Left renal pelvis (tissue), 4 donors: ENCODE measurements at regions not wholly inside any gene's neighbourhood (a gene's known extent, or its start where the extent isn't known, plus 50 kb on each side); places are given as distances from the start of the nearest gene placed in this dataset.

ENCODE experiments used
- DNase-seq, 4 donors: peaks; one replicate each; pipeline ENCODE4 v3.0.0-alpha.2; 2013; ENCODE audit warnings: low read depth in 4 of 4, low spot score in 3 of 4

DNA sequence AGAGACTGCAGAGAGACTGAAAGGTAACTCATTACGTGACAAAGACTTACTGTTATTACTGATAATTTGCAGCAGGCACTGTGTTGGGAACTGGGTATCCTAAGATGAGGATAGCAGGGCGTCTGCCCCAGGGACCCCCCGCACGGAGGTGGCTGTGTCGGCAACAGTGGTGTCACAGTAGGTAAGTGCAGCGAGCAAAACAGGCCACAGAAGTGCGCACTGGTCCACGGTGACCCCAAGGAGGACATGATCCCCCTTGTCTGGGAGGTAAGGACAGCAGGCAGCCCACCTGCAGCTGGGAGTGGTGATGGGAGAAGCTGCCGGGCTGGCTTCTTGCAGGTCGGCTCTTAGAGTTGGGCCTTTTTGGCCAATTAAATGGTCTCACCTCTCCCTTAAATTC lies 82.9 kb downstream of the FAM43A start:
- no peak for DNase-seq

DNA sequence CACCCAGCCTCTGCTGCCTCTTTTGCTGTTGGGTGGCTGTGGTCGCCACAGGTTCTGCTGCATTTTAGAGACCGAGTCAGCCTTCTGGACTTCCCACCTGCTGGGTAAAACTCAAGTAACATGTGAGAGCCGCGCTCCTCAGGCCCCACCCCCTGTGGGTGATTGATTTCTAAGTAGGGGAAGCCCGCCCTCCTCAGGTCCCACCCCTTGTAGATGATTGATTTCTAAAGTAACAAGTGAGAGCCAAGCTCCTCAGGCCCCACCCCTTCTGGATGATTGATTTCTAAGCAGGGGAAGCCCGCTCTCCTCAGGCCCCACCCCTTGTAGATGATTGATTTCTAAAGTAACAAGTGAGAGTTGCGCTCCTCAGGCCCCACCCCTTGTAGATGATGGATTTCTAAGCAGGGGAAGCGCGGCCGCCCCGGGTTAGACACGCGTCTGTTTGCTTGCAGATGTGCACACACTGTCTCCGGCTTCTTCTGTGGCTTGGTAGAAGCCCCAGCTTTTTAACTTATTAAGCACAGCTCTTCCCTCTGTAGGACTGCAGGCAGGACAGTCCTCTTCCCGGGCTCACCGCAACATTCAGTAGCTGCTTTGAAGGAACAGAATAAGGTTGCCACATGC lies 83.4 kb downstream of the FAM43A start:
- DNase-seq, result peak; percentile 87 to 91 (median 90)

DNA sequence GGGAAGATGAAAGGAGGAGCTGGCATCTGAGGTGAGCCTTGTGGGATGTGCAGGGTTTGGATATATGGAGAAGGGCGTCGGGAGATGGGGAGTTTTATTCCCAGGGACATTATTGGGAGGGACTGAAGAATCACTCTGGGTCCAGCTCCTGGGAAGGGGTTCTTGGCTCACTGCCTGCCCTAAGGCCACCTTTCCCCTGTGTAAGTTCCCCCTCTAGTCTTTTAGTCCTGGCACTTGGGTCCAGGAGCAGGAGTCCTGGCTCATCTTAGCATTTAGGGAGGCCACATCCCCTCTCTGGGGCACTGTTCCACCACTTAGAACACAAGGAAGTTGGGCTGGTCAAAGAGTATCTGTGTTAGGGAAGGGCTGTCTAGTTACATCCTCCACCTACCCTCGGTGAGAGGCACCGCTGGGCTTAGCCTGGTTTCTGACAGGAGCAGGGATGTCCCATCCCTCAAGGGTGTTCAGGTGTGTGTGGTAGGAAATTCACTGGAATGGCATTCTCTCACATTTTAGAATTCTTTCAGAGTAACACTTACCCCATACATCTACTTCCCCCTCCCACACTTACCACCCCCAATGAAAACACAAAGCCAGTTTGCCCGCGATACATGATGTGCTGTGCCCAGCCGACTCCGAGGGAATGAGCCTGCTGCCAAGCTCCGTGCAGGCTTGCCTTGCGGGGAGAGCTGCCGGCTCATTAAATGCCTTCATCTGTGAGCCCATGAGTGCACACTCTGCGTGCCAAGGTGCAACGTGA lies 86.7 kb downstream of the FAM43A start:
- DNase-seq, result no peak

DNA sequence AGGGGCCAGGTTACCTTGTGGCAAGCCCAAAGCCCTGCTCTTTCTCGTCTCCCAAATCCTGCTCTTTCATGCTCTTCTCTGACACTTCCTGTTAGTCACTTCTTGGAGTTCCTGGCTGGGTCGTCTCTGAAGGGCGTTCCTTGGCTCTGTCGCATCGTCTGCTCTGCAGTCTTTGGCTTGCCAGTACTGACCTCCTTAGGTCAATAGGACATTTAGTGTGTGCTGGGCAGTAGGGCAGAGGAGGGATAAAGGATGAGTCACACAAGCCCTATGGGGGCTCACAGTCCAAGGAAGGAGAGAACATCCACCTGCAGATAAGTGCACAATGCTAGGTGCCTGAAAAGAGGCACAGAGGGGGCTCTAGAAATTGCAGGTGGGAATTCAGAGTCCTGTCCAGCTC lies 87.5 kb downstream of the FAM43A start:
- no peak for DNase-seq

DNA sequence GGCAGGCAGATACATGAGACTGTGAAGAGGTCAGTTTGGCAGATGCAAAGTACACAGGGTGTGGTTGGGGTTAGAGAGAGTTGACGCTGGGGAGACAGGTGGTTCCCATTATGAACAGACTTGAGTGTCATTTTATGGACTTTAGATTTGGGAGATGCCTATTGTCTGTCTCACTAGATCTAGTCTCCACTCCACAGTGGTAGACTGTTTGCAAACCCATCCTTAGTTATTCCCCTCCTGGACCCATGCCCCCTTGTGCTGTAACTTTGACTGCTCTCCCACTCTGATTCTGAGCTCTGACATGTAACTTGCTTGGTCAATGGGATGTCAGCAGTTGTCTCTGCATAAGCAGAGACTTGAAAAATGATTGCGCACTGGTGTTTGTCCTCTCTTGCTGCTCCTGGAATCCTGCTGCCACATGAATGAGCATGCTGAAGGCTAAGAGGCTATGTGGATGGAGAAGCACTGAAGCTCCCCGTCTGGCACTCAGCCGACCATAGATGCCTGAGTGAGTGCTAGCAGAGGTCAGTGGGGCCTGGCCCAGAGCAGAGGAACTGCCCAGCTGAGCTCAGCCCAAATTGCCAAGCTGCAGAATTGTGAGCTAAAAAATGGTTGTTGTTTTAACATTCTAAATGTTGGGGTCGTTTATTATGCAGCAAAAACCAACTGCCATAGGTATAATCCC lies 88.2 kb downstream of the FAM43A start:
- no peak for DNase-seq

DNA sequence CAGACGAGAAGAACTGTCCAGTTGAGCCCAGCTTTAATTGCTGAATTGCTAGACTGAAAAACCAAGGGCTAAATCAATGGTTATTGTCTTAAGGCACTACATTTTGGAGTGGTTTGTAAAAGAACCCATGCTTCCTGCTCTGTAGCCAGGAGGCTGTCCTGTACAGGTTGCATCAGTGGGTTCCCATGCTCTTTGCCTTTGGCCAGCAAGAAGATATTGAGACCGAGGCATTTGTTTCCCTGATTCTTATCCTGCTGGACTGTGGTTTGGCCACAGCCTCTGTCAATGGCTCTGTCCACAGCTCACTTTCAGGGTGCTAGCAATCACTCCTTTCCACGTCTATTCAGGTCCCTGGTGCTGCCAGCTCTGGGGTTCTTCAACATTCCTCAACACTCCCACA lies 89.6 kb downstream of the FAM43A start:
- DNase-seq, result no peak

DNA sequence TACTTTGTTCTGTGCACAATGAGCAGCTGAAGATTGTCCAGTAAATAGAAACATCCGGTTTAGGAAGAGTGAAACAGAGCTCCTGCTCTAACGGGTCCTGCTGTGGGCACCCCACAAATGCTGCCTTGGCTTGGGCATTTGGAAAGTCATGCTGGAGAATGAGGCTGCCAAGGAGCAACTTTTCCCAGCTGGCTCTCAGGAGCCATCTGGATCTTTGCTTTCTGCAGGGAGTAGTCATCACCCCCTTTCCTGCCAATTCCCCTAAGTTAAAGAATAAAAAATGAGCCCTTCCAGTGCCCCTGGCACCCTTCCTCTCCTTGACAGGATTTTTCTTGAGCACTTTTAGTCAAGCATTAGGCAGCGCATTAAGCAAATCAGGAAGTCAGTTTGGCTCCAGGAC lies 90.0 kb downstream of the FAM43A start:
- no peak for DNase-seq

DNA sequence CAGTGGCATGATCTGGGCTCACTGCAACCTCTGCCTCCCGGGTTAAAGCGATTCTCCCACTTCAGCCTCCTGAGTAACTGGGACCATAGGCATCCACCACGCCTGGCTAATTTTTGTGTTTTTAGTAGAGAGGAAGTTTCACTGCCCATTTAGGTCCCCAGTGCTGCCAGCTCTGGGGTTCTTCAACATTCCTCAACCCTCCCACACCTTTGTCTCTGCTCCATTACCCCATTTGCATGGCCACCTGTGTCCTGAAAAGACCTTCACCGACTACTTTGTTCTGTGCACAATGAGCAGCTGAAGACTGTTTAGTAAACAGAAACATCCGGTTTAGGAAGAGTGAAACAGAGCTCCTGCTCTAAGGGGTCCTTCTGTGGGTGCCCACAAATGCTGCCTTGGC lies 92.0 kb downstream of the FAM43A start:
- no peak for DNase-seq

DNA sequence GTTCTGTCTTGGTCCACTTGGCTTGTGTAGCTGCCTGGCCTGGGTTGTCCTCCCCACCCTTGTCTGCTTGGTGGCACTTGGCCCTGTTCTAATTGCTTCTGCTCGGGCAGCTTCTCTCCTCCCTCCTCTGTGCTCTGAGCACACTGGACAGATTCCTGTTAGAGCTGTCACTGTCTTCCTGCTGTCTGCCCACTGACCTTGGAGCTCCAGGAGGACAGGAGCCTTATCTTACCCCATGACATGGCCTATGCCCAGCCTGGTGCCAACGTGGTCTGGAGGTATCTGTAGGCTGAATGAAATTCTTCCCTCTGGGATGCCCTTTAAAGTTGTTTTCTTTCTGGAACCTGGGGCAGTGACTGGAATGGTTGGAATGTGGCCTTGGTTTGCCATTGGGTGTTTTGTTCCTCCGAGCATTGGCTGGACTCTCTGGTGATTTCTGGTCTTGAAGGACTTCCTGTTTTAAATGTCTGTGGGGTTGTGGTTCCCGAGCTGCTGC lies 94.1 kb downstream of the FAM43A start:
- no peak for DNase-seq

DNA sequence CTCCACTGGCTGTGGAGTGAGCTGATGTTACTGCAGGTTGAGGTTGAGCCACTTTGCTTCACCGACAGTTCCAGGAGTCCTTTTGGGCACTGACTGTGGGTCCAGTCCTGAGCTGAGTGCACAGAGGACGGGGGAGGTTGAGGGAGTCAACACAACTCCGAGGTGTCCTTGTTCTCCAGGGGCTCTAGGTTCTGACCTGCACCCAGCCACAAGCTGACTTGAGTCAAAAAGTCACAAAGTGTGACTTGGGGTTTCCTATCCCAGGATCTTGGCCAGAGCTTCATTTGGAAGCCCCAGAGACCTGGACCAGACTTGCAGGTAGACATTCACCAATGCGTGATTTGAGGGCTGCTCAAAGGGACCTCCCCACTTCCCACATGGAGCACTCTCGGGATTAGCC lies 95.0 kb downstream of the FAM43A start:
- DNase-seq, result no peak

DNA sequence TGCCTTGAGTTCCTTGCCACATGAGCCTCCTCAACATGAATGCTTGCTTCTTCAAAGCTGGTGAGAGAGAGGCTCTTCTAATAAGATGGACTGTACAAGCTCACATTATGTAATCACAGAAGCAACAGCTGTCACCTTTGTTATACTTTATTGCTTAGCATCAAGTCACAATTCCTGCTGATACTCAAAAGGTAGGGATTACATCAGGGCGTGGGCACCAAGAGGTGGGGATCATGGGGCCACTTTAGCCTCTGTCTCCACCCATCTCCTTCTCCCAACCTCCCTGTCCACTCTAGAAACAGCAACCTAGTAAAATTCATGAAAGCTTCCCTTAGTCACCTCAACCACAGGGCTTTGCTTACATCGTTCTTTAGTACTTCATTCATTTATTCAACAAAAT lies 95.9 kb downstream of the FAM43A start:
- no peak for DNase-seq

DNA sequence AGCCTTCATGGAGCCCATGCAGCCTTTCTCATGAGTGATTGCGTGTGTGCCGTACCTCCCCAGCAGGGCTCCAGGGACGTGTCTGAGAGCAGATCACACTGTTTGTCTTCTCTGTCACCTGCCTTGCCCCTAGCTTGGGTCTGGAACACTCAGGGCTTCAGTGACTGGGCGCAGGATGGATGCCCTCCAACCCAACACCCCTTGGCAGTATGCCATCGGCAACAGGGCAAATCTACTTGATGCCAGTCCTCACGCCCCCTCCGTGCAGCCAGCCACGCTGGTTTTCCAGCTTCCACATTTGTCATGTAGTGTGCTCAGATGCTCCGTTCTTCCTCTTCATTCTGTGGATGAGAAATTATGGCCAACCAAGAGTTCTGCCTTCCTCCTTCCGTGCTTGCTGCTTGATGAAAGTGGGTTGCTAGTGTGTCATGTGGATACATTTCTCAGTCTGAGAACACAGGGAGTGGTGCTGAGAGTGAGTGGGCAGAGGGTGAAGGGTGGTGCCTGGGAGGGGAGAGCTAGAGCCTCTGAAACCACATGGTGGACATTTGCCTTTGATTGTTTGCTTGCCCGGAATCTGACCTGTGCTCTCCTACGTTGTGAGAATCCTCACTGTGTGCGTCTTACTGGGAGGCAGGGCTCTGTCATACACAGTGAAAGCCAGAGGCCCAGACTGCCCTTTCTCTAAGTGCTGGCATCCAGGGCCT lies 97.2 kb downstream of the FAM43A start:
- DNase-seq, result no peak

DNA sequence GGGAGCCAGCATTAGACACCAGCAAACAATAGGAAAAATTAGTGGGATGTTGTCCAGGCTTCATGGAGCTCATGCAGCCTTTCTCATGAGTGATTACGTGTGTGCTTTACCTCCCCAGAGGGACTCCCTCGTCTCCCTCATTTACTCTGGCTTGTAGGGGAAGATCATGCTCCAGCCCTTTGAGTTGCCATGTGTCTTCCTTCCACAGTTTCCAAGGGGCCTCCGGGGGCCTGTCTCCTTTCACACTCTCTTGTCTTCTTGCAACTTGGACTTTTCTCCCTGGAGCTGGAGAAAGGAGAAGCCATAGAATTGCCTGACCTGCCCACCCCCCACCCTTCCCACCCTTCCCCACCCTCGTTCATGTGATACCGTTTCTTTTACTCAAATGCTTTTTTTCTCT lies 98.7 kb downstream of the FAM43A start:
- DNase-seq, result no peak

DNA sequence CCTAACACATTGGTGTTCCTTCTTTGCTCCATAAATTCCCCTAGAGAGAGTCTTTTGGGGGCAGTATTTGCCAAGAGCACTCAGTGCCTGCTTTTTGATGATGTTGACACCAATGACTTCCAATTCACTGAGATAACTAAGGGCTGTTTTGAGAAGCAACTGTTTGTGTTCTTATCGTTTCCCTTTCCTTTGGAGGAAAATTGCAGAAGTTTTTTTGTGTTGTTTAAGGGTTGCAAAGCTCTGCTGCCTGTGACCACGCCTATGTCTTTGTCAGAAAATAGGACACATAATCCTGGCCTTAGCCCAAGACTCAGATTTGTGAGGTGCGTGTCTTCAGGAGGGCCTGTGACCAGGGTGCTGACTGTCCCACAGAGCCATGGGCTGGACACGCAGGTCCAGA lies 99.6 kb downstream of the FAM43A start:
- no peak for DNase-seq

DNA sequence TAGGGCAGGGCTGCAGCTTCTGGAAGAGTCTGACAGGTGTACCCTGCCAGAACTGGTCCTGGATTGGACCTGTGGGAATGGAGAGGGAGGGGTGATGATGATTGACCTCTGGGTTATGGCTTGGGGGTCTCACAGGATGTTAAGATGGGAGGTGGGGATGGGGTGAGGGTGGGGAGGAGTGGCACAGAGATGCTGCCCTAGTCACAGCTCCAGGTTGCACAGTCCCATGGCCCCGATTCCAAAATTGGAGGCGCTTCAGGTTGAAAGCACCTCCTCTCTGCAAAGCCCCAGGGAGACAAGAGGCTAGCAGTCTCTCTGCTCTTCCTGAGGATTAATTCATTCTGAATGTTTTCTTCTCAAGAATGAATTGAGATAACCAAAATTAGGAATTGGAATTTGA lies 101.4 kb downstream of the FAM43A start:
- DNase-seq, result no peak

DNA sequence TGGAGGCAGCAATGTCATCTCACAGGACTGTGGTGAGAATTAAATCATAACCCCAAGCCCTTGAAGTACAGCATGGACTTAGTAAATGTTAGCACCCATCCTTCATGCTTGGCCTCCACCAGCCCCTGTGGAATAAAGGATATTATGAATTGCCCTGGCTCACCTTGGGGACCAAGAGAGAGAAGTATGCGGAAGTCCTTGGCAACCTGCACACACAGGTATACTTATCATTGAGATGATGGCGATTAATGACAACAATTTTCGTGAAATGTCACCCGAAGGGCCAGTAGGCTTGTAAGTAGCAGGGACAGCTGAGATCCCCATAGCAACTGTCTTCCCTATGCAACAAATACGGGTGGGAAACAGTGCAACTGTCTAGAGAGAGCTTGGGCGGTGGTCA lies 102.0 kb downstream of the FAM43A start:
- no peak for DNase-seq

DNA sequence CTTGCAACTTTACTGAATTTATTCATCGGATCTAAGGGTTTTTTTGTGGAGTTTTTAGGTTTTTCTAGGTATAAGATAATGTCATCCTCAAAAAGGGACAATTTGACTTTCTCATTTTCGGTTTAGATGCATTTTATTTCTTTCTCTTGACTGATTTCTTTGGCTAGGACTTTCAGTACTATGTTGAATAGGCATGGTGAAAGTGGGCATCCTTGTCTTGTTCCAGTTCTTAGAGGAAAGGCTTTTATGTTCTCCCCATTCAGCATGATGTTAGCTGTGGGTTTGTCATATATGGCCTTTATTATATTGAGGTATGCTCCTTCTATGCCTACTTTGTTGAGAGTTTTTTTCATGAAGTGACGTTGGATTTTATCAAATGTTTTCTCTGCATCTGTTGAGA lies 106.7 kb downstream of the FAM43A start:
- DNase-seq, result no peak

DNA sequence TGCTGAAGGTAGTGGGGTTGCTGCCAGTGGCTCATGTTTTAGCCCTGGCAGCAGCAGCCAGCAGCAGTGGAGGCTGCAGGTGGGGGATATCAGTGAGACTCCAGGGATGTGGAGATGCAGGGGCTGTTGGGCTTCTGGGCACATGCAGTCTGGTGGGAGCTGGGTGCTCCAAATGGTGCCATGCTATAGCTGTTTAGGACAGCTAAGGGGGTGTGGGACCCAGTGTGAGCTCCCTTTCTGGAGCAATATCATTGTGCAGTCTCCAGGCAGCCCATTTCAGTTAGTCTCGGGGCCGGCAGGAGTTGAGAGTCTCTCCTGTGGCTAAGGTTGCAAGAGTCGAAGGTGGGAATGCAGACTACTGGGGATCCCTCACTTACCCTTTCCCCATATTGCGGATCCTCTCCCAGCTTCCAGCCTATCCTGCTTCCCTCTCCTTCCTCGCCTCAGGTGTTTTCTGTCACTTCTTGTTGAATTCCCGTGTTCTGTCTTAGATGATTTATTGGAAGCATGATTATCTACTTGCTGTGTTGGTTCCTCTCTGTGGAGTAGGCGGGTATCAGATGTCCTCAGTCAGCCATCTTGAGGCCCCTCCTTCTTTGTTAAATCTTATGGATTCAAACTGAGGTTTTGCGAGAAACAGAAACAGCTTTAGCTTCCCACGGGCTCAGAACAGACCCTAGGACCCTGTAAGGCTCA lies 112.0 kb downstream of the FAM43A start:
- no peak for DNase-seq

DNA sequence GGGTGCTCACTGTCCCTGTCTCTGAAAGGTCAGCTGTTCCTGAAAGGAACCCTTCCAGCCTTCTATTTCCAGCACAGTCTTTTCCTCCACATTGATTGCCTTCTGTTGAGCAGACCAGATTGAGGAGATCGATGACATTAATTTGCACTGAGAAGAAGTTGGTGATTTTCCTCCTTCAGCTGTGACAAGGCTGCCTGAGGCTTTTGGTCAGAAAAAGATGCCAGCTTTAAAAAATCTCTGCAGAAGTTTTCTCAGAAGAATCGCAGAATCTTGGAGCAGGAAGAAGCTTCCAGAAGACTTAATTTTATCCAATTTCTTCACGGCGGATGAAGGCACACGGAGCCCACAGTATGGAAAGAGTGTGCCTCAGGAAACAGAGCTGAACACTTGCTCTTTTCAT lies 112.8 kb downstream of the FAM43A start:
- DNase-seq, result no peak

DNA sequence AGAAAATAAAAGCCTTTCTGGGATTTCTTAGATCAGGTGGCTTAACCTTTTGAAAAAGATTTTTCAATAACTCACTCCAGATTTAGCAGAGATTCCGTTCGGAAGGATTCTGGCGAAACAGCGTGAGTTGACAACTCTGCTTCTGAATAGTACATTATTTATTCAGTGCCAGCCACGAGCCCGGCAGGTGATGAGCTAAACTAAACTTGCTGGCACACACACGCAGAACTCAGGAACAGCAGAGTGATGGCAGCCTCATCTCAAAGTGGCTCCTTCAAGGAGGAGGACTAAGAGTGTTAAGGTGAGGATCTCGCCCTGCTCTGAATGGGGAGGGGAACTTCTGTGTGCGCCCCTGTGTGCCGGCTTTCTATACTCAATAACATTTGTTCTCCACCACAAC lies 114.3 kb downstream of the FAM43A start:
- no peak for DNase-seq
